Left ventricle myocardium superior (tissue), 1 donor: ENCODE measurements at regions not wholly inside any gene's neighbourhood (a gene's known extent, or its start where the extent isn't known, plus 50 kb on each side); places are given as distances from the start of the nearest gene placed in this dataset.

Source experiments
- ATAC-seq: fragments of 200-7000 bp; cut with Tn5 transposase; one replicate; pipeline ENCODE4 v1.9.1; 2020; ENCODE audit warnings: mild to moderate bottlenecking, moderate library complexity
- DNase-seq: peaks from one replicate; pipeline ENCODE4 v3.0.0-alpha.2; 2020
- intact Hi-C: fragments of 100-400 bp; cut with micrococcal nuclease; formaldehyde crosslinking; loops from one replicate; pipeline ENCODE4 v1.11.0; 2022
- donor health status: DM: no; HTN: yes; CAD: no; lungs with severe emphysema.

- DNase-seq = no peak
- intact Hi-C loops = no loop called here
- no peak for ATAC-seq
Observed at GRCh38 chr6:105593056-105593690, 190.3 kb upstream of the PREP start.

GRCh38 chr6:105592329-105592728 is 189.4 kb upstream of the PREP start:
- DNase-seq (no peak), ATAC-seq (no peak)
- intact Hi-C loops = no loop called here

- intact Hi-C loops = no loop called here
- no peak for DNase-seq
- ATAC-seq = no peak
Observed at GRCh38 chr6:105591053-105591452, 188.2 kb upstream of the PREP start.

GRCh38 chr6:105588123-105588710 is 185.3 kb upstream of the PREP start:
- intact Hi-C loops = no loop called here
- DNase-seq = no peak
- ATAC-seq = no peak

- ATAC-seq (no peak), DNase-seq (no peak)
- intact Hi-C loops = no loop called here
Observed at GRCh38 chr6:105587349-105588122, 184.7 kb upstream of the PREP start.

- intact Hi-C loops = no loop called here
- ATAC-seq = no peak
- no peak for DNase-seq
Observed at GRCh38 chr6:105578179-105578707, 175.4 kb upstream of the PREP start.

GRCh38 chr6:105573556-105573955 is 170.7 kb upstream of the PREP start:
- DNase-seq = no peak
- no peak for ATAC-seq
- intact Hi-C loops = no loop called here

- no peak for ATAC-seq
- intact Hi-C loops = no loop called here
- DNase-seq = no peak
Observed at GRCh38 chr6:105573138-105573537, 170.3 kb upstream of the PREP start.

- intact Hi-C loops = no loop called here
- DNase-seq (no peak), ATAC-seq (no peak)
Observed at GRCh38 chr6:105570416-105570815, 167.5 kb upstream of the PREP start.

GRCh38 chr6:105569706-105570105 is 166.8 kb upstream of the PREP start:
- intact Hi-C loops = no loop called here
- ATAC-seq = no peak
- no peak for DNase-seq

GRCh38 chr6:105568751-105569150 is 165.9 kb upstream of the PREP start:
- ATAC-seq = no peak
- no peak for DNase-seq
- intact Hi-C loops = no loop called here

GRCh38 chr6:105568142-105568541 is 165.3 kb upstream of the PREP start:
- DNase-seq (no peak), ATAC-seq (no peak)
- intact Hi-C loops = no loop called here

GRCh38 chr6:105567140-105567539 is 164.3 kb upstream of the PREP start:
- DNase-seq (no peak), ATAC-seq (no peak)
- intact Hi-C loops = no loop called here

GRCh38 chr6:105566503-105566902 is 163.6 kb upstream of the PREP start:
- intact Hi-C loops = no loop called here
- DNase-seq = no peak
- no peak for ATAC-seq

- intact Hi-C loops = no loop called here
- DNase-seq = no peak
- ATAC-seq = no peak
Observed at GRCh38 chr6:105564121-105564902, 161.4 kb upstream of the PREP start.

- intact Hi-C loops = no loop called here
- no peak for ATAC-seq
- no peak for DNase-seq
Observed at GRCh38 chr6:105562027-105562426, 159.1 kb upstream of the PREP start.

GRCh38 chr6:105561486-105561885 is 158.6 kb upstream of the PREP start:
- intact Hi-C loops = no loop called here
- ATAC-seq (no peak), DNase-seq (no peak)

GRCh38 chr6:105560611-105561066 is 157.8 kb upstream of the PREP start:
- intact Hi-C loops = no loop called here
- DNase-seq (no peak), ATAC-seq (no peak)

- ATAC-seq (no peak), DNase-seq (no peak)
- intact Hi-C loops = no loop called here
Observed at GRCh38 chr6:105557291-105557690, 154.4 kb upstream of the PREP start.

- ATAC-seq = peak; percentile 20
- no peak for DNase-seq
- intact Hi-C loops = no loop called here
Observed at GRCh38 chr6:105553171-105553570, 150.3 kb upstream of the PREP start.
